Sigmoid colon (tissue), 4 donors: ENCODE measurements at regions not wholly inside any gene's neighbourhood (a gene's known extent, or its start where the extent isn't known, plus 50 kb on each side); places are given as distances from the start of the nearest gene placed in this dataset.

Source experiments
- EP300 ChIP-seq, 4 donors: sonication (generic); formaldehyde crosslinking; IDR thresholded peaks; one replicate each; pipeline ENCODE4 v1.6.1; 2017; ENCODE audit warnings: antibody characterized with exemption in 4 of 4
- TF ChIP-seq, protein P1 (sequence below), 4 experiments: fragments of 450-650 bp in 3 of 4; fragments of 200-600 bp in 1 of 4; IDR thresholded peaks; one replicate each; pipeline ENCODE4 v1.5.1; 2016 to 2019; ENCODE audit warnings: antibody characterized with exemption in 4 of 4, mild to moderate bottlenecking in 3 of 4, moderate library complexity in 2 of 4

DNA sequence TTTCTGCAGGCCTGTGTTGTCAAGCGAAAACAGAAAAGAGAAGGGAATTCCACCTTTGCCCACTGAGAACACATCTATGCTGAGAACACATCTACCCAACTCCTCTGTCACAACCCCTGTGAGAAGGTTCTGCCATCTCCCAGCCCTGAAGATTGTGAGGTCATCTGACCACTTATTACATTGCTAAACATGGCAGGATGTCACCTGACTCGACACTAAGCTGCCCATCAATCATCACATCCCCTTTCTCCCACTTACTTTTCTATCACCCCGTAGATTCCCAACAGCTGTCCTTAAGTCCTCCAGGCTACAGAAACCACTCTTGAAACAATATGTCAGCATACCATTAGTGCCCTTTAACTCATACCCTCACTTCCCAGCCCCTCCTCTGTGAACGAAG lies 64.2 kb upstream of the PRSS3 start:
- TF ChIP-seq, protein P1, sequence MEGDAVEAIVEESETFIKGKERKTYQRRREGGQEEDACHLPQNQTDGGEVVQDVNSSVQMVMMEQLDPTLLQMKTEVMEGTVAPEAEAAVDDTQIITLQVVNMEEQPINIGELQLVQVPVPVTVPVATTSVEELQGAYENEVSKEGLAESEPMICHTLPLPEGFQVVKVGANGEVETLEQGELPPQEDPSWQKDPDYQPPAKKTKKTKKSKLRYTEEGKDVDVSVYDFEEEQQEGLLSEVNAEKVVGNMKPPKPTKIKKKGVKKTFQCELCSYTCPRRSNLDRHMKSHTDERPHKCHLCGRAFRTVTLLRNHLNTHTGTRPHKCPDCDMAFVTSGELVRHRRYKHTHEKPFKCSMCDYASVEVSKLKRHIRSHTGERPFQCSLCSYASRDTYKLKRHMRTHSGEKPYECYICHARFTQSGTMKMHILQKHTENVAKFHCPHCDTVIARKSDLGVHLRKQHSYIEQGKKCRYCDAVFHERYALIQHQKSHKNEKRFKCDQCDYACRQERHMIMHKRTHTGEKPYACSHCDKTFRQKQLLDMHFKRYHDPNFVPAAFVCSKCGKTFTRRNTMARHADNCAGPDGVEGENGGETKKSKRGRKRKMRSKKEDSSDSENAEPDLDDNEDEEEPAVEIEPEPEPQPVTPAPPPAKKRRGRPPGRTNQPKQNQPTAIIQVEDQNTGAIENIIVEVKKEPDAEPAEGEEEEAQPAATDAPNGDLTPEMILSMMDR (IDR thresholded peaks at IDR 0.05), result no peak
- TF ChIP-seq EP300 (IDR thresholded peaks at IDR 0.05), result no peak
